Common myeloid progenitor, CD34-positive (primary cell): ENCODE measurements at regions not wholly inside any gene's neighbourhood (a gene's known extent, or its start where the extent isn't known, plus 50 kb on each side); places are given as distances from the start of the nearest gene placed in this dataset.

ENCODE experiments used
- CTCF ChIA-PET: fragments of 350-600 bp; sonication (Branson Sonifier 250); formaldehyde crosslinking; loops from one replicate; lab custom pipeline; 2021; ENCODE audit warnings: antibody characterized with exemption; lab: Charles Lee
- POLR2A ChIA-PET: fragments of 350-600 bp; sonication (Branson Sonifier 250); formaldehyde crosslinking; loops from one replicate; lab custom pipeline; 2021; ENCODE audit warnings: antibody characterized with exemption; lab: Charles Lee
- DNase-seq, 3 donors: peaks; one replicate each; pipeline versions ENCODE4 v3.0.0 to v3.0.0-alpha.2; 2013
- H3K27ac ChIP-seq, 2 experiments: 1 replicate in 1 of 2; 2 replicates in 1 of 2; pipeline ENCODE4 v1.7.0; 2013; ENCODE audit warnings: inconsistent platforms in 2 of 2, low read length in 2 of 2, mild to moderate bottlenecking in 2 of 2, low read depth in 1 of 2, moderate library complexity in 1 of 2; ENCODE audit not compliant: severe bottlenecking in 2 of 2, insufficient read depth in 1 of 2, poor library complexity in 1 of 2
- H3K27me3 ChIP-seq, 5 experiments: replicated peaks in 2 of 5; 1 replicate in 3 of 5; 2 replicates in 2 of 5; pipeline versions ENCODE4 v1.6.1 to v1.7.0; 2013; ENCODE audit warnings: low read length in 4 of 5, mild to moderate bottlenecking in 2 of 5, moderate library complexity in 2 of 5, inconsistent platforms in 1 of 5; ENCODE audit not compliant: insufficient read depth in 5 of 5, control insufficient read depth in 4 of 5
- H3K36me3 ChIP-seq, 4 experiments: 1 replicate in 2 of 4; 2 replicates in 2 of 4; pipeline versions ENCODE4 v1.6.1 to v1.7.0; 2013; ENCODE audit warnings: low read length in 3 of 4, control low read depth in 1 of 4, mild to moderate bottlenecking in 1 of 4; ENCODE audit not compliant: control insufficient read depth in 4 of 4, insufficient read depth in 4 of 4
- H3K4me1 ChIP-seq, 4 experiments: 1 replicate in 3 of 4; 2 replicates in 1 of 4; pipeline versions ENCODE4 v1.6.1 to v1.7.1; 2013; ENCODE audit warnings: low read length in 3 of 4, mild to moderate bottlenecking in 3 of 4, control low read depth in 1 of 4, inconsistent platforms in 1 of 4, moderate library complexity in 1 of 4; ENCODE audit not compliant: control insufficient read depth in 4 of 4, insufficient read depth in 4 of 4; ENCODE audit errors: control extremely low read depth in 1 of 4
- H3K4me3 ChIP-seq, 7 experiments: 1 replicate in 4 of 7; 2 replicates in 3 of 7; pipeline versions ENCODE4 v1.5.1 to v1.7.0; 2013; ENCODE audit warnings: mild to moderate bottlenecking in 7 of 7, low read length in 6 of 7, moderate library complexity in 6 of 7, inconsistent platforms in 2 of 7, low read depth in 2 of 7, control low read depth in 1 of 7; ENCODE audit not compliant: insufficient read depth in 4 of 7, control insufficient read depth in 1 of 7; ENCODE audit errors: extremely low read depth in 1 of 7
- H3K9me3 ChIP-seq, 5 experiments: 1 replicate in 4 of 5; 2 replicates in 1 of 5; pipeline versions ENCODE4 v1.6.1 to v1.7.1; 2013; ENCODE audit warnings: low read length in 4 of 5, mild to moderate bottlenecking in 2 of 5, inconsistent platforms in 1 of 5, low read depth in 1 of 5, moderate library complexity in 1 of 5; ENCODE audit not compliant: control insufficient read depth in 4 of 5, insufficient read depth in 2 of 5; ENCODE audit errors: control extremely low read depth in 1 of 5
- WGBS: methylation state at CpG from one replicate; pipeline ENCODE4 v1.1.5; 2013; ENCODE audit not compliant: insufficient coverage; 5-methylcytosine and 5-hydroxymethylcytosine counted together

- H3K4me3 ChIP-seq = no peak overlapping the region
- CTCF ChIA-PET = no interaction called here
- no peaks in the 10 kb centered on the region for H3K9me3 ChIP-seq
- H3K27ac ChIP-seq = no peak overlapping the region
- H3K36me3 ChIP-seq = no peaks in the 10 kb centered on the region
- POLR2A ChIA-PET = no interaction called here
- H3K4me1 ChIP-seq = no peaks in the 10 kb centered on the region
- H3K27me3 ChIP-seq = peaks cover 0 to 4% (median 3%) of the 10 kb centered on the region in 5 experiments
- no peak for DNase-seq
Observed at GRCh38 chr9:90476058-90476457, 166.6 kb downstream of the DIRAS2 start.

GRCh38 chr9:90477535-90477934, 165.1 kb downstream of the DIRAS2 start:
- 96% methylated on average over 2 of the region's 2 CpGs for WGBS
- no peak overlapping the region for H3K27ac ChIP-seq
- no peaks in the 10 kb centered on the region for H3K36me3 ChIP-seq
- no peaks in the 10 kb centered on the region for H3K9me3 ChIP-seq
- no peaks in the 10 kb centered on the region for H3K4me1 ChIP-seq
- no peak overlapping the region for H3K4me3 ChIP-seq
- H3K27me3 ChIP-seq = peaks cover 0 to 5% (median 3%) of the 10 kb centered on the region in 5 experiments
- ChIA-PET POLR2A (no interaction called here), CTCF (no interaction called here)
- DNase-seq = no peak

GRCh38 chr9:90478821-90479220, 163.8 kb downstream of the DIRAS2 start:
- Histone ChIP-seq H3K4me3 (no peak overlapping the region), H3K9me3 (no peaks in the 10 kb centered on the region), H3K27ac (no peak overlapping the region), H3K36me3 (no peaks in the 10 kb centered on the region), H3K27me3 (peaks cover 0 to 8% (median 3%) of the 10 kb centered on the region in 5 experiments), H3K4me1 (no peaks in the 10 kb centered on the region)
- CTCF ChIA-PET = no interaction called here
- POLR2A ChIA-PET = no interaction called here
- WGBS = 40% methylated on average over 1 of the region's 6 CpGs
- no peak for DNase-seq

GRCh38 chr9:90485028-90485427, 157.6 kb downstream of the DIRAS2 start:
- ChIA-PET POLR2A (no interaction called here), CTCF (no interaction called here)
- H3K4me3 ChIP-seq = no peak overlapping the region
- no peak overlapping the region for H3K27ac ChIP-seq
- WGBS = no CpG with 5 or more reads among the region's 1 CpG
- H3K27me3 ChIP-seq = peaks cover 0 to 9% (median 2%) of the 10 kb centered on the region in 5 experiments
- no peaks in the 10 kb centered on the region for H3K4me1 ChIP-seq
- no peak for DNase-seq
- H3K36me3 ChIP-seq = no peaks in the 10 kb centered on the region
- peaks cover 0 to 8% (median 0%) of the 10 kb centered on the region in 5 experiments for H3K9me3 ChIP-seq

GRCh38 chr9:90489066-90489465, 153.6 kb downstream of the DIRAS2 start:
- WGBS = 94% methylated on average over 4 of the region's 4 CpGs
- no peak overlapping the region for H3K4me3 ChIP-seq
- H3K27ac ChIP-seq = no peak overlapping the region
- no peaks in the 10 kb centered on the region for H3K4me1 ChIP-seq
- POLR2A ChIA-PET = no interaction called here
- CTCF ChIA-PET = no interaction called here
- peaks cover 0 to 11% (median 0%) of the 10 kb centered on the region in 5 experiments for H3K9me3 ChIP-seq
- no peaks in the 10 kb centered on the region for H3K36me3 ChIP-seq
- peaks cover 0 to 5% (median 0%) of the 10 kb centered on the region in 5 experiments for H3K27me3 ChIP-seq
- no peak for DNase-seq

- DNase-seq = no peak
- no peak overlapping the region for H3K27ac ChIP-seq
- no peaks in the 10 kb centered on the region for H3K27me3 ChIP-seq
- H3K4me3 ChIP-seq = no peak overlapping the region
- H3K4me1 ChIP-seq = no peaks in the 10 kb centered on the region
- CTCF ChIA-PET = no interaction called here
- WGBS = 86% methylated on average over 1 of the region's 2 CpGs
- no peaks in the 10 kb centered on the region for H3K36me3 ChIP-seq
- POLR2A ChIA-PET = no interaction called here
- peaks cover 0 to 4% (median 1%) of the 10 kb centered on the region in 5 experiments for H3K9me3 ChIP-seq
Observed at GRCh38 chr9:90499761-90500160, 142.9 kb downstream of the DIRAS2 start.

GRCh38 chr9:90502134-90502533, 140.5 kb downstream of the DIRAS2 start:
- no peaks in the 10 kb centered on the region for H3K36me3 ChIP-seq
- H3K4me3 ChIP-seq = no peak overlapping the region
- 100% methylated on average over 1 of the region's 4 CpGs for WGBS
- H3K27ac ChIP-seq = no peak overlapping the region
- POLR2A ChIA-PET = no interaction called here
- H3K27me3 ChIP-seq = no peaks in the 10 kb centered on the region
- DNase-seq = no peak
- CTCF ChIA-PET = no interaction called here
- H3K9me3 ChIP-seq = peaks cover 0 to 4% (median 1%) of the 10 kb centered on the region in 5 experiments
- no peaks in the 10 kb centered on the region for H3K4me1 ChIP-seq
